Adrenal gland (tissue), 5 donors: ENCODE measurements at regions not wholly inside any gene's neighbourhood (a gene's known extent, or its start where the extent isn't known, plus 50 kb on each side); places are given as distances from the start of the nearest gene placed in this dataset.
"Not testable (repeated sequence)": the region's sequence is repeated elsewhere in the genome, so short reads cannot be mapped to it uniquely, and the experiment has no call there.

Experiments used
- POLR2A ChIP-seq, 2 donors: fragments of 450-650 bp; IDR thresholded peaks; one replicate each; pipeline ENCODE4 v1.6.1; 2017; ENCODE audit warnings: antibody characterized with exemption in 2 of 2, mild to moderate bottlenecking in 2 of 2, moderate library complexity in 1 of 2
- TF ChIP-seq, protein P1 (sequence below), 6 experiments: fragments of 450-650 bp in 4 of 6; fragments of 200-600 bp in 2 of 6; sonication (generic) in 1 of 6; IDR thresholded peaks; 1 replicate in 5 of 6; 2 replicates in 1 of 6; pipeline versions ENCODE4 v1.5.1 to v1.8.0; 2016 to 2021; ENCODE audit warnings: antibody characterized with exemption in 6 of 6, mild to moderate bottlenecking in 2 of 6, moderate library complexity in 1 of 6
- donor health status: DM: no; HTN: no; CAD: no.

DNA sequence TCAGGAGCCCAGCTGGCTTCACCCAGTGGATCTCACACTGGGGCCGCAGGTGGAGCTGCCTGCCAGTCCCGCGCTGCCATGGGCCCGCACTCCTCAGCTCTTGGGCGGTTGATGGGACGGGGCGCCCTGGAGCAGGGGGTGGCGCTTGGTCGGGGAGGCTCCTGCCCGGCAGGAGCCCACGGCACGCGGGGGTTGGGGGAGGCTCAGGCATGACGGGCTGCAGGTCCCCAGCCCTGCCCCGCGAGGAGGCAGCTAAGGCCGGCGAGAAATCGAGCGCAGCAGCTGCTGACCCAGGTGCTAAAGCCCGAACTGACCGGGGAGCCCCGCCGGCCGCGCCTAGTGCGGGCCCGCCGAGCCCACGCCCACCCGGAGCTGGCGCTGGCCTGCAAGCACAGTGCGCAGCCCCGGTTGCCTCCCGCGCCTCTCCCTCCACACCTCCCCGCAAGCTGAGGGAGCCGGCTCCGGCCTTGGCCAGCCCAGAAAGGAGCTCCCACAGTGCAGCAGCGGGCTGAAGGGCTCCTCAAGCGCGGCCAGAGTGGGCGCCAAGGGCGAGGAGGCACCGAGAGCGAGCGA lies 109.7 kb upstream of the SLC39A10 start:
- not testable (repeated sequence) for TF ChIP-seq POLR2A (IDR thresholded peaks at IDR 0.05)
- TF ChIP-seq, protein P1, sequence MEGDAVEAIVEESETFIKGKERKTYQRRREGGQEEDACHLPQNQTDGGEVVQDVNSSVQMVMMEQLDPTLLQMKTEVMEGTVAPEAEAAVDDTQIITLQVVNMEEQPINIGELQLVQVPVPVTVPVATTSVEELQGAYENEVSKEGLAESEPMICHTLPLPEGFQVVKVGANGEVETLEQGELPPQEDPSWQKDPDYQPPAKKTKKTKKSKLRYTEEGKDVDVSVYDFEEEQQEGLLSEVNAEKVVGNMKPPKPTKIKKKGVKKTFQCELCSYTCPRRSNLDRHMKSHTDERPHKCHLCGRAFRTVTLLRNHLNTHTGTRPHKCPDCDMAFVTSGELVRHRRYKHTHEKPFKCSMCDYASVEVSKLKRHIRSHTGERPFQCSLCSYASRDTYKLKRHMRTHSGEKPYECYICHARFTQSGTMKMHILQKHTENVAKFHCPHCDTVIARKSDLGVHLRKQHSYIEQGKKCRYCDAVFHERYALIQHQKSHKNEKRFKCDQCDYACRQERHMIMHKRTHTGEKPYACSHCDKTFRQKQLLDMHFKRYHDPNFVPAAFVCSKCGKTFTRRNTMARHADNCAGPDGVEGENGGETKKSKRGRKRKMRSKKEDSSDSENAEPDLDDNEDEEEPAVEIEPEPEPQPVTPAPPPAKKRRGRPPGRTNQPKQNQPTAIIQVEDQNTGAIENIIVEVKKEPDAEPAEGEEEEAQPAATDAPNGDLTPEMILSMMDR (IDR thresholded peaks at IDR 0.05) = not testable (repeated sequence)
